ENCODE measurements at regions not wholly inside any gene's neighbourhood (a gene's known extent, or its start where the extent isn't known, plus 50 kb on each side); places are given as distances from the start of the nearest gene placed in this dataset.

GRCh38 chr12:123034022-123034541 is 53.6 kb downstream of the ARL6IP4 start:
- TF ChIP-seq TAF1 (IDR thresholded peaks at IDR 0.05; ENCODE audit: borderline replicate concordance, insufficient read depth, low read length) (no peak), POLR2AphosphoS5 (IDR thresholded peaks at IDR 0.05; ENCODE audit: low read depth, low read length) (no peak), REST (IDR thresholded peaks at IDR 0.05; ENCODE audit: insufficient read depth in 1 of 2, low read depth in 2 of 2, low read length in 2 of 2) (no peak), FOXP2 (optimal IDR thresholded peaks at IDR 0.05; ENCODE audit: borderline replicate concordance, extremely low read depth, extremely low read length, insufficient read depth) (no peak), SIN3A (IDR thresholded peaks at IDR 0.05; ENCODE audit: borderline replicate concordance, insufficient read depth, low read length) (no peak)

Data from PFSK-1 (cell line).